Thymus (tissue), 11 donors: ENCODE measurements at regions not wholly inside any gene's neighbourhood (a gene's known extent, or its start where the extent isn't known, plus 50 kb on each side); places are given as distances from the start of the nearest gene placed in this dataset.
A peak's percentile ranks its signal among the peaks of the same experiment; 100 is the strongest.

Experiments used
- DNase-seq, 9 donors: peaks; one replicate each; pipeline ENCODE4 v3.0.0-alpha.2; 2013; ENCODE audit warnings: low spot score in 9 of 9, low read depth in 6 of 9, missing footprints in 1 of 9
- H3K27ac ChIP-seq, 2 donors: one replicate each; pipeline ENCODE4 v1.5.1; 2013; ENCODE audit warnings: control low read depth in 1 of 2, low read depth in 1 of 2, low read length in 1 of 2, mild to moderate bottlenecking in 1 of 2, moderate library complexity in 1 of 2
- H3K27me3 ChIP-seq, 2 donors: one replicate each; pipeline ENCODE4 v1.5.1; 2013; ENCODE audit warnings: low read length in 1 of 2; ENCODE audit not compliant: control insufficient read depth in 2 of 2, insufficient read depth in 1 of 2
- H3K36me3 ChIP-seq, 2 donors: one replicate each; pipeline ENCODE4 v1.5.1; 2013; ENCODE audit warnings: low read length in 1 of 2, mild to moderate bottlenecking in 1 of 2, moderate library complexity in 1 of 2; ENCODE audit not compliant: control insufficient read depth in 2 of 2, insufficient read depth in 2 of 2
- H3K4me1 ChIP-seq, 2 donors: one replicate each; pipeline ENCODE4 v1.5.1; 2013; ENCODE audit warnings: low read length in 2 of 2; ENCODE audit not compliant: control insufficient read depth in 2 of 2, insufficient read depth in 2 of 2
- H3K4me3 ChIP-seq, 2 donors: one replicate each; pipeline ENCODE4 v1.5.1; 2013; ENCODE audit warnings: low read length in 2 of 2, control low read depth in 1 of 2, mild to moderate bottlenecking in 1 of 2
- H3K9me3 ChIP-seq, 2 donors: one replicate each; pipeline ENCODE4 v1.5.1; 2013; ENCODE audit warnings: low read length in 1 of 2, mild to moderate bottlenecking in 1 of 2; ENCODE audit not compliant: control insufficient read depth in 2 of 2, insufficient read depth in 1 of 2
- WGBS: extraction: QIAGEN DNeasy Blood & Tissue Kit; methylation state at CpG from one replicate; pipeline ENCODE4 v1.1.7; 2013; 5-methylcytosine and 5-hydroxymethylcytosine counted together
- donor health status: healthy.

DNA sequence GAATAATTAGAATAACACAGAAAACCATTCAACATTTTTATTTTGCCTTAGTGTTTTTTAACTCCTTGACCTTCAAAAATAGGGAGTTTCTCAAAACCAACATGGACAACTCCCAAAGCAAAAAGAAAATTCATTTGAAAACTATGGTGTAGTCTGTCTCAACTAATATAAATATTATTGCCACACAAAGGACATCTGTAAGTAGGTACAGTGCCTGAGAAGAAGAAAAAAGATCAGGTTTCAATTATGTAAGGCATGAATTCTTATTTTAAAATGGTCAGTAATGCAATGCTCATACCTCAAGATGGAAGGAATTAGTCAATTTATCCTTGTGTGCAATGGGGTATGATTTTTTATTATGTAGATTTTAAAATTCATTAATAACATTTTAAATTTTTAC lies 109.6 kb upstream of the CNTLN start:
- no peak overlapping the region for H3K27ac ChIP-seq
- no peaks in the 10 kb centered on the region for H3K27me3 ChIP-seq
- H3K9me3 ChIP-seq, result peaks cover 0 to 4% of the 10 kb centered on the region in 2 donors
- DNase-seq, result no peak
- H3K36me3 ChIP-seq, result no peaks in the 10 kb centered on the region
- no peaks in the 10 kb centered on the region for H3K4me1 ChIP-seq
- no peak overlapping the region for H3K4me3 ChIP-seq

- Histone ChIP-seq H3K4me1 (no peaks in the 10 kb centered on the region), H3K4me3 (no peak overlapping the region), H3K27ac (no peak overlapping the region), H3K9me3 (peaks cover 0 to 4% of the 10 kb centered on the region in 2 donors), H3K36me3 (no peaks in the 10 kb centered on the region), H3K27me3 (no peaks in the 10 kb centered on the region)
- WGBS, result 93% methylated on average over 2 of the region's 2 CpGs
- DNase-seq, result no peak
These were observed 110.7 kb upstream of the CNTLN start for GRCh38 chr9:17024129-17024528.

- DNase-seq, result no peak
- peaks cover 0 to 4% of the 10 kb centered on the region in 2 donors for H3K9me3 ChIP-seq
- no peaks in the 10 kb centered on the region for H3K36me3 ChIP-seq
- H3K27ac ChIP-seq, result no peak overlapping the region
- H3K4me3 ChIP-seq, result no peak overlapping the region
- peaks cover 0 to 4% of the 10 kb centered on the region in 2 donors for H3K4me1 ChIP-seq
- H3K27me3 ChIP-seq, result no peaks in the 10 kb centered on the region
- WGBS, result 90% methylated on average over 1 of the region's 1 CpG
These were observed 113.4 kb upstream of the CNTLN start for GRCh38 chr9:17021387-17021970.

GRCh38 chr9:17019398-17019797 lies 115.4 kb upstream of the CNTLN start:
- H3K9me3 ChIP-seq, result peaks cover 0 to 4% of the 10 kb centered on the region in 2 donors

GRCh38 chr9:17018540-17019196 lies 116.2 kb upstream of the CNTLN start:
- H3K9me3 ChIP-seq, result peaks cover 0 to under 1% of the 10 kb centered on the region in 2 donors
- H3K27ac ChIP-seq, result peak overlapping the region; percentile 22 to 78
- H3K4me1 ChIP-seq, result peaks cover 0 to 4% of the 10 kb centered on the region in 2 donors
- no peaks in the 10 kb centered on the region for H3K27me3 ChIP-seq
- peak in 1 of 9 donors; percentile 14 for DNase-seq
- H3K4me3 ChIP-seq, result no peak overlapping the region
- 92% methylated on average over 3 of the region's 3 CpGs for WGBS
- no peaks in the 10 kb centered on the region for H3K36me3 ChIP-seq

More at GRCh38 chr9:17019398-17019797, 115.4 kb upstream of the CNTLN start:
- Histone ChIP-seq H3K27me3 (no peaks in the 10 kb centered on the region), H3K4me3 (no peak overlapping the region), H3K27ac (peak overlapping the region in 1 of 2 donors; percentile 78), H3K4me1 (peaks cover 0 to 4% of the 10 kb centered on the region in 2 donors), H3K36me3 (no peaks in the 10 kb centered on the region)
- no peak for DNase-seq

DNA sequence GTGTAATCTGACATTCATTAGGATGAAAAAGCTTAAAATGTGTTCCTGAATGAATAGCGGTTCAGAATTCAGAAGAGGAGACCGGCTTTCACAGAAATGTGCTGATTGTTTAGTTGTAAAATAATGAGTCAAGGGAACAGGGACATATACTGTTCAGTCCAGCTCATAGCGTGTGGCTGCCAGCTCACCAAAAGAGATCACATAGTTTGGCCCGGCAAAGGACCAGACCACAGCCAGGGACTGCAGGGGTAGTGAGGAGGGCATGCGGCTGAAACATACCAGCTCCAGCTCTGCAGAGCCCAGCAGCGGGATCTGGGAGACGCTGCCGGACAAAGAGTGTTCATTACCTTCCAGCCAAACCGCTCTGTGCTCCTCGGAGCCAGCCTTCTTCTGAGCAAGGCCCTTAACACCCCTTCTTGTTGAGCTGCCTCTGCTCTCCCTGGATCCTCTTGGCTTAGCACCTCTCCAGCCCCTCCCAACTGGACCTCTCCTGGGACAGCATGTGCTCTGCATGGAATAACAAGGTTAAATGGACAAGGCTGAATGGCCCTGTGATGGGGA lies 116.8 kb upstream of the CNTLN start:
- Histone ChIP-seq H3K27ac (peak overlapping the region; percentile 43 to 65), H3K36me3 (no peaks in the 10 kb centered on the region), H3K9me3 (no peaks in the 10 kb centered on the region), H3K4me3 (no peak overlapping the region), H3K4me1 (peaks cover 0 to 4% of the 10 kb centered on the region in 2 donors), H3K27me3 (no peaks in the 10 kb centered on the region)
- 92% methylated on average over 10 of the region's 10 CpGs for WGBS
- DNase-seq, result no peak

DNA sequence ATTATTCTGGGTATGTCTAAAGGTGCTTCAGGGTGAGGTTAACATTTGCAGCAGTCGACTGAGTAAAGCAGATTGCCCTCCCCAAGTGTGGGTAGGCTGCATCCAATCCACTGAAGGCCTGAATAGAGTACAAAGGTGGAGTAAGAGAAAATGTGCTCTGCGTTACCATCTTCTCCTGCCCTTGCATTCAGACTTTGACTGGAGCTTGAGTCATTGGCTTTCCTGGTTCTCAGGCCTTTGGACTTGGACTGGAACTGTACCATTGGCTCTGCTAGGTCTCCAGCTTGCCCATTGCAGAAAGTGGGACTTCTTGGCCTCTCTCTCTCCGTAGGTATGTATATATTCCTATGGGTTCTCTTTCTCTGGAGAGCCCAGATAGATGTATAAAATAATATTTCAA lies 120.9 kb upstream of the CNTLN start:
- no peak overlapping the region for H3K27ac ChIP-seq
- WGBS, result 89% methylated on average over 3 of the region's 3 CpGs
- no peaks in the 10 kb centered on the region for H3K36me3 ChIP-seq
- no peaks in the 10 kb centered on the region for H3K27me3 ChIP-seq
- no peak overlapping the region for H3K4me3 ChIP-seq
- DNase-seq, result no peak
- peaks cover 0 to 4% of the 10 kb centered on the region in 2 donors for H3K4me1 ChIP-seq
- H3K9me3 ChIP-seq, result no peaks in the 10 kb centered on the region

- H3K4me1 ChIP-seq, result peaks cover 0 to 2% of the 10 kb centered on the region in 2 donors
These were observed 121.8 kb upstream of the CNTLN start for GRCh38 chr9:17013010-17013409.

GRCh38 chr9:17011880-17012279 lies 123.0 kb upstream of the CNTLN start:
- Histone ChIP-seq H3K9me3 (no peaks in the 10 kb centered on the region), H3K27ac (no peak overlapping the region), H3K4me1 (no peaks in the 10 kb centered on the region), H3K4me3 (no peak overlapping the region), H3K27me3 (no peaks in the 10 kb centered on the region), H3K36me3 (no peaks in the 10 kb centered on the region)
- DNase-seq, result no peak

More at GRCh38 chr9:17013010-17013409, 121.8 kb upstream of the CNTLN start:
- no peaks in the 10 kb centered on the region for H3K9me3 ChIP-seq
- WGBS, result 89% methylated on average over 3 of the region's 3 CpGs
- no peaks in the 10 kb centered on the region for H3K36me3 ChIP-seq
- no peak overlapping the region for H3K27ac ChIP-seq
- DNase-seq, result no peak
- no peaks in the 10 kb centered on the region for H3K27me3 ChIP-seq
- no peak overlapping the region for H3K4me3 ChIP-seq
